WTC11 (cell line): ENCODE measurements at regions not wholly inside any gene's neighbourhood (a gene's known extent, or its start where the extent isn't known, plus 50 kb on each side); places are given as distances from the start of the nearest gene placed in this dataset.
"Not testable (repeated sequence)": the region's sequence is repeated elsewhere in the genome, so short reads cannot be mapped to it uniquely, and the experiment has no call there.

Experiments
- ATAC-seq: fragments of 200-7000 bp; cut with Tn5 transposase; 2 replicates; pipeline ENCODE4 v1.10.0; 2021; ENCODE audit warnings: mild to moderate bottlenecking, moderate library complexity
- CTCF ChIA-PET: fragments of 300-600 bp; sonication (Branson Sonifier 250); formaldehyde crosslinking; loops from one replicate; lab custom pipeline; 2021; ENCODE audit warnings: antibody characterized with exemption; lab: Charles Lee
- POLR2A ChIA-PET: fragments of 350-600 bp; sonication (Branson Sonifier 250); formaldehyde crosslinking; loops from one replicate; lab custom pipeline; 2021; ENCODE audit warnings: antibody characterized with exemption; lab: Charles Lee
- DNase-seq: peaks from one replicate; pipeline ENCODE4 v3.0.0; 2021; ENCODE audit warnings: low spot score
- H3K27ac Mint-ChIP-seq: 2 replicates; pipeline ENCODE4 v1.8.0; 2021; ENCODE audit warnings: mixed read lengths
- H3K27me3 Mint-ChIP-seq: 2 replicates; pipeline ENCODE4 v1.8.0; 2021; ENCODE audit warnings: low read depth, mild to moderate bottlenecking, moderate library complexity, mixed read lengths
- H3K36me3 Mint-ChIP-seq: 2 replicates; pipeline ENCODE4 v1.8.0; 2021; ENCODE audit warnings: mixed read lengths
- H3K4me1 Mint-ChIP-seq: 2 replicates; pipeline ENCODE4 v1.8.0; 2022; ENCODE audit warnings: mixed read lengths
- H3K4me3 Mint-ChIP-seq: 2 replicates; pipeline ENCODE4 v1.8.0; 2021; ENCODE audit warnings: mild to moderate bottlenecking, moderate library complexity, mixed read lengths
- H3K9me3 Mint-ChIP-seq: 2 replicates; pipeline ENCODE4 v1.8.0; 2021; ENCODE audit warnings: mixed read lengths
- AFF4 ChIP-seq: sonication (generic); formaldehyde crosslinking; IDR thresholded peaks from 2 replicates; pipeline ENCODE4 v1.8.1; 2023; ENCODE audit warnings: mild to moderate bottlenecking, missing genetic modification reagents, borderline replicate concordance
- AR ChIP-seq: fragments of 250-450 bp; sonication (Bioruptor Pico); IDR thresholded peaks from 2 replicates; pipeline ENCODE4 v1.9.0; 2021; ENCODE audit warnings: mild to moderate bottlenecking
- FOXK1 ChIP-seq: sonication (generic); formaldehyde crosslinking; IDR thresholded peaks from 2 replicates; pipeline ENCODE4 v1.8.0; 2022; ENCODE audit warnings: mild to moderate bottlenecking, moderate library complexity, missing genetic modification reagents
- MLX ChIP-seq: sonication (generic); formaldehyde crosslinking; IDR thresholded peaks from 2 replicates; pipeline ENCODE4 v1.8.1; 2023; ENCODE audit warnings: mild to moderate bottlenecking, missing genetic modification reagents, moderate library complexity
- MYBL2 ChIP-seq: sonication (generic); formaldehyde crosslinking; IDR thresholded peaks from 2 replicates; pipeline ENCODE4 v1.8.1; 2023; ENCODE audit warnings: mild to moderate bottlenecking, moderate library complexity, missing genetic modification reagents
- NFATC4 ChIP-seq: fragments of 250-450 bp; sonication (Bioruptor Pico); IDR thresholded peaks from 2 replicates; pipeline ENCODE4 v1.9.0; 2021; ENCODE audit warnings: mild to moderate bottlenecking
- NR2C2 ChIP-seq: sonication (generic); formaldehyde crosslinking; IDR thresholded peaks from 2 replicates; pipeline ENCODE4 v1.8.0; 2022; ENCODE audit warnings: mild to moderate bottlenecking, missing genetic modification reagents
- RORB ChIP-seq: fragments of 250-450 bp; sonication (Bioruptor Pico); IDR thresholded peaks from 2 replicates; pipeline ENCODE4 v1.9.0; 2021; ENCODE audit warnings: mild to moderate bottlenecking
- SMAD4 ChIP-seq: sonication (generic); formaldehyde crosslinking; IDR thresholded peaks from 2 replicates; pipeline ENCODE4 v1.8.0; 2022; ENCODE audit warnings: mild to moderate bottlenecking, missing genetic modification reagents
- SOX15 ChIP-seq: fragments of 250-450 bp; sonication (Bioruptor Pico); IDR thresholded peaks from 2 replicates; pipeline ENCODE4 v1.9.0; 2021; ENCODE audit warnings: mild to moderate bottlenecking
- TCF7 ChIP-seq: sonication (generic); formaldehyde crosslinking; IDR thresholded peaks from 2 replicates; pipeline ENCODE4 v1.8.0; 2022; ENCODE audit warnings: mild to moderate bottlenecking, low read depth, missing genetic modification reagents, moderate library complexity
- TEAD4 ChIP-seq: sonication (generic); formaldehyde crosslinking; IDR thresholded peaks from 2 replicates; pipeline ENCODE4 v1.8.0; 2022; ENCODE audit warnings: mild to moderate bottlenecking, missing genetic modification reagents
- USF1 ChIP-seq: sonication (generic); formaldehyde crosslinking; IDR thresholded peaks from 2 replicates; pipeline ENCODE4 v1.8.0; 2022; ENCODE audit warnings: mild to moderate bottlenecking, missing genetic modification reagents
- ZBTB21 ChIP-seq: sonication (generic); formaldehyde crosslinking; IDR thresholded peaks from 2 replicates; pipeline ENCODE4 v1.8.1; 2023; ENCODE audit warnings: mild to moderate bottlenecking, missing genetic modification reagents, borderline replicate concordance
- TF ChIP-seq, protein P1 (sequence below): sonication (generic); formaldehyde crosslinking; IDR thresholded peaks from 2 replicates; pipeline ENCODE4 v1.8.0; 2023; ENCODE audit warnings: missing genetic modification reagents, mild to moderate bottlenecking, borderline replicate concordance
- TF ChIP-seq, protein P2 (sequence below): sonication (generic); formaldehyde crosslinking; IDR thresholded peaks from 2 replicates; pipeline ENCODE4 v1.8.1; 2022; ENCODE audit warnings: low read depth, missing genetic modification reagents, borderline replicate concordance

DNA sequence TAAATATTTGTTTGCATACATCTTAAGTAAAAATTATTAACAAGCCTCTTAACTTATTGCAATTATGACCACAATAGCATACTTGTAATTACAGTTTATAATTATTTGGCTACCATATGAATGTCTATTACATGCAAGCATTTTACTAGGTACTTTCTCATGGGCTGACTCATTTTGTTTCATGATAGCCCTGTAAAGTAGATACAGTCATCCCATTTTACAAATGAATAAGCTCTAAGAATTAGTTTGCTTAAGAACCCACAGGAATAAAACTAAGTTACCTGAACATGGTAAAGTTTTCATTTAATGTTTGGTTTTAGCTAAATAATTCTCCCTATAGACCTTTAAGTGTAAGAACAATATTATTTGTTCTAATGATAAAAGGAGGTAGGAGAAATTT is 126.6 kb upstream of the IZUMO3 start:
- ATAC-seq (no peak), DNase-seq (no peak)
- peaks cover 18% of the 10 kb centered on the region for H3K36me3 Mint-ChIP-seq
- no peak overlapping the region for H3K27ac Mint-ChIP-seq
- no peak overlapping the region for H3K4me3 Mint-ChIP-seq
- ChIA-PET POLR2A (no interaction called here), CTCF (no interaction called here)
- H3K4me1 Mint-ChIP-seq: peaks cover 3% of the 10 kb centered on the region; the same call in 1 of the 2 replicates
- H3K27me3 Mint-ChIP-seq: no peaks in the 10 kb centered on the region
- TF ChIP-seq NFATC4 (CRISPR knock-in tag) (no peak), SMAD4 (no peak), MLX (CRISPR knock-in tag) (no peak), ZBTB21 (CRISPR knock-in tag) (no peak), TEAD4 (CRISPR knock-in tag) (no peak)
- H3K9me3 Mint-ChIP-seq: peaks cover 8% of the 10 kb centered on the region

GRCh38 chr9:24657387-24657786 is 111.7 kb upstream of the IZUMO3 start:
- Mint-ChIP-seq H3K27ac (no peak overlapping the region), H3K4me3 (no peak overlapping the region), H3K36me3 (peaks cover 23% of the 10 kb centered on the region), H3K4me1 (no peaks in the 10 kb centered on the region), H3K27me3 (no peaks in the 10 kb centered on the region), H3K9me3 (peaks cover 45% of the 10 kb centered on the region)
- no peak for DNase-seq
- ATAC-seq: no peak
- TF ChIP-seq AR (no peak), USF1 (no peak), ZBTB21 (CRISPR knock-in tag) (no peak), MYBL2 (CRISPR knock-in tag) (no peak), RORB (CRISPR knock-in tag) (no peak), FOXK1 (CRISPR knock-in tag) (no peak), TCF7 (CRISPR knock-in tag) (no peak)
- TF ChIP-seq, protein P1, sequence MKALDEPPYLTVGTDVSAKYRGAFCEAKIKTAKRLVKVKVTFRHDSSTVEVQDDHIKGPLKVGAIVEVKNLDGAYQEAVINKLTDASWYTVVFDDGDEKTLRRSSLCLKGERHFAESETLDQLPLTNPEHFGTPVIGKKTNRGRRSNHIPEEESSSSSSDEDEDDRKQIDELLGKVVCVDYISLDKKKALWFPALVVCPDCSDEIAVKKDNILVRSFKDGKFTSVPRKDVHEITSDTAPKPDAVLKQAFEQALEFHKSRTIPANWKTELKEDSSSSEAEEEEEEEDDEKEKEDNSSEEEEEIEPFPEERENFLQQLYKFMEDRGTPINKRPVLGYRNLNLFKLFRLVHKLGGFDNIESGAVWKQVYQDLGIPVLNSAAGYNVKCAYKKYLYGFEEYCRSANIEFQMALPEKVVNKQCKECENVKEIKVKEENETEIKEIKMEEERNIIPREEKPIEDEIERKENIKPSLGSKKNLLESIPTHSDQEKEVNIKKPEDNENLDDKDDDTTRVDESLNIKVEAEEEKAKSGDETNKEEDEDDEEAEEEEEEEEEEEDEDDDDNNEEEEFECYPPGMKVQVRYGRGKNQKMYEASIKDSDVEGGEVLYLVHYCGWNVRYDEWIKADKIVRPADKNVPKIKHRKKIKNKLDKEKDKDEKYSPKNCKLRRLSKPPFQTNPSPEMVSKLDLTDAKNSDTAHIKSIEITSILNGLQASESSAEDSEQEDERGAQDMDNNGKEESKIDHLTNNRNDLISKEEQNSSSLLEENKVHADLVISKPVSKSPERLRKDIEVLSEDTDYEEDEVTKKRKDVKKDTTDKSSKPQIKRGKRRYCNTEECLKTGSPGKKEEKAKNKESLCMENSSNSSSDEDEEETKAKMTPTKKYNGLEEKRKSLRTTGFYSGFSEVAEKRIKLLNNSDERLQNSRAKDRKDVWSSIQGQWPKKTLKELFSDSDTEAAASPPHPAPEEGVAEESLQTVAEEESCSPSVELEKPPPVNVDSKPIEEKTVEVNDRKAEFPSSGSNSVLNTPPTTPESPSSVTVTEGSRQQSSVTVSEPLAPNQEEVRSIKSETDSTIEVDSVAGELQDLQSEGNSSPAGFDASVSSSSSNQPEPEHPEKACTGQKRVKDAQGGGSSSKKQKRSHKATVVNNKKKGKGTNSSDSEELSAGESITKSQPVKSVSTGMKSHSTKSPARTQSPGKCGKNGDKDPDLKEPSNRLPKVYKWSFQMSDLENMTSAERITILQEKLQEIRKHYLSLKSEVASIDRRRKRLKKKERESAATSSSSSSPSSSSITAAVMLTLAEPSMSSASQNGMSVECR: no peak
- POLR2A ChIA-PET: no interaction called here
- CTCF ChIA-PET: no interaction called here

DNA sequence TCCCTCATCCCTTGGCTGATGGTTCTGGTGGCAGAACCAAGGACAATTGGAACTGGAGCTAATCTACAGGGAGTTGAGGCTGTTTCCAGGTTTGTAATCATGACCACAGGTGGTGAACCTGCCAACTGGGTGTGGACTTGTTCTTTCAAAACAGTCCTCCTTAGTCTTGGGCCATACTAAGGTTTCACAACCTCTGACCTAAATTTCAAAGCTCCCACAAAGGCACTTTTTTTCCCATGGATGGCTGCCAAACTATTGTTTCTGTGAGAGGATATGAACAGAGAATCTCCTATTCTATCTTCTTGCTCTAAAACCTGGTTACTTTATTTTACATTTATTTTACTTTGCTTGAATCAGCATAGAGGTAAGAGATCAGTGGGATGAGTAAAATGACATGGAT is 106.5 kb upstream of the IZUMO3 start:
- H3K27me3 Mint-ChIP-seq: no peaks in the 10 kb centered on the region
- TF ChIP-seq, protein P2, sequence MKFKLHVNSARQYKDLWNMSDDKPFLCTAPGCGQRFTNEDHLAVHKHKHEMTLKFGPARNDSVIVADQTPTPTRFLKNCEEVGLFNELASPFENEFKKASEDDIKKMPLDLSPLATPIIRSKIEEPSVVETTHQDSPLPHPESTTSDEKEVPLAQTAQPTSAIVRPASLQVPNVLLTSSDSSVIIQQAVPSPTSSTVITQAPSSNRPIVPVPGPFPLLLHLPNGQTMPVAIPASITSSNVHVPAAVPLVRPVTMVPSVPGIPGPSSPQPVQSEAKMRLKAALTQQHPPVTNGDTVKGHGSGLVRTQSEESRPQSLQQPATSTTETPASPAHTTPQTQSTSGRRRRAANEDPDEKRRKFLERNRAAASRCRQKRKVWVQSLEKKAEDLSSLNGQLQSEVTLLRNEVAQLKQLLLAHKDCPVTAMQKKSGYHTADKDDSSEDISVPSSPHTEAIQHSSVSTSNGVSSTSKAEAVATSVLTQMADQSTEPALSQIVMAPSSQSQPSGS: no peak
- TF ChIP-seq NR2C2 (CRISPR knock-in tag): no peak
- no peak for TF ChIP-seq MYBL2 (CRISPR knock-in tag)
- no peak for TF ChIP-seq AFF4 (CRISPR knock-in tag)
- no peak for TF ChIP-seq SOX15
- ChIA-PET POLR2A (no interaction called here), CTCF (no interaction called here)
- no peaks in the 10 kb centered on the region for H3K4me1 Mint-ChIP-seq
- no peak for ATAC-seq
- peaks cover 37% of the 10 kb centered on the region for H3K9me3 Mint-ChIP-seq
- no peak overlapping the region for H3K27ac Mint-ChIP-seq
- no peak overlapping the region for H3K4me3 Mint-ChIP-seq
- no peak for DNase-seq
- H3K36me3 Mint-ChIP-seq: peaks cover 17% of the 10 kb centered on the region

- H3K9me3 Mint-ChIP-seq, H3K4me3 Mint-ChIP-seq, H3K36me3 Mint-ChIP-seq, DNase-seq, H3K27ac Mint-ChIP-seq, H3K4me1 Mint-ChIP-seq, CTCF ChIA-PET, H3K27me3 Mint-ChIP-seq, ATAC-seq, POLR2A ChIA-PET: not testable (repeated sequence)
Measured at GRCh38 chr9:24628809-24629208, 83.1 kb upstream of the IZUMO3 start.
